Choroid plexus epithelial cell (primary cell): ENCODE measurements at regions not wholly inside any gene's neighbourhood (a gene's known extent, or its start where the extent isn't known, plus 50 kb on each side); places are given as distances from the start of the nearest gene placed in this dataset.
"Not testable (repeated sequence)": the region's sequence is repeated elsewhere in the genome, so short reads cannot be mapped to it uniquely, and the experiment has no call there.

Experiments used
- DNase-seq: peaks from one replicate; pipeline ENCODE4 v3.0.0-alpha.2; 2010; ENCODE audit warnings: low read depth
- H3K4me3 ChIP-seq: 2 replicates; pipeline ENCODE4 v1.5.1; 2011; ENCODE audit warnings: low read depth, mild to moderate bottlenecking, control low read depth, low read length, moderate library complexity
- CTCF ChIP-seq: conservative IDR thresholded peaks from 2 replicates; pipeline ENCODE4 v1.5.1; 2011; ENCODE audit warnings: low read depth, mild to moderate bottlenecking, control low read depth, inconsistent platforms, low read length, moderate library complexity

- DNase-seq = no peak
- no peak overlapping the region for H3K4me3 ChIP-seq
- no peak for TF ChIP-seq CTCF
These were observed 91.3 kb downstream of the MFAP3L start for GRCh38 chr4:169934794-169935429.

DNA sequence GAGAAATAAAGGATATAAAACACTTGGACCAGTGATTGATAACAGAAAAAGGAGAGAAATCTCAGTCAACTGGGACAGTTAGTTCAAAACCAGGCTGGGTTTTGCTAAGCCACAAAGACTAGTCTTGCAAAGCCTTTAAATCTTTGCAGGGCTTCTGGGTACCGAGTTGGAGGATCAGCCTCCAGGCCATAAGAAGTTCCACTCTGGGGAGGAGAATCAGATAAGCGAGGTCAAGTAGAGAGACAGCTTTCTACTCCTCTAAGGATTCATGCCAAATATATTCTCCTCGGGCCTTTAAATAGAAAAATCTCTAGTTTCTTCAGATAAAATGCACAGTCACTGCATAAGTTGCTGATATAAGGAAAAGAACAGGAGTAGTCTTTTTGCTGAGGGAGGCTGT, 92.7 kb downstream of the MFAP3L start:
- DNase-seq = no peak
- no peak for TF ChIP-seq CTCF
- H3K4me3 ChIP-seq = no peak overlapping the region

DNA sequence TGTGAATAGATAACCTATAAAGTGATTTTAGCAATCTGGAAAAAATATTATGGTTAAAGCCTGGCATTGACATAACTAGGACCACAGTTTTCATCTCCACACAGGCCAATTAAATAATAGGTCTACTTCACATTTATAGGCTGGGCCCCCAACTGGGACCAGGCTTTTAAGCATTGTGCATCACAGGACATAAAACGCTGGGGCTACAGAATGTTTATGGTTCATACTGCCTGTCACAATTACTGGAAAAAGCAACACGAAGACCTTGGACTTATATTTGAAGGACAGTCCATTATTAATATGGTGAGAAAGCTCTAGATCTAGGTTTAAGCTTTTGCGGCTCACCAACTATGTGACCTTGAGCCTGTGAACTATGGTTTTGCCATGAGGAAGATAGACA, 94.2 kb downstream of the MFAP3L start:
- DNase-seq = no peak
- no peak for TF ChIP-seq CTCF
- no peak overlapping the region for H3K4me3 ChIP-seq

- H3K4me3 ChIP-seq, DNase-seq: not testable (repeated sequence)
These were observed 95.4 kb downstream of the MFAP3L start for GRCh38 chr4:169930755-169931154.

GRCh38 chr4:169927280-169927679, 98.9 kb downstream of the MFAP3L start:
- no peak for DNase-seq
- H3K4me3 ChIP-seq = no peak overlapping the region
- TF ChIP-seq CTCF = no peak

DNA sequence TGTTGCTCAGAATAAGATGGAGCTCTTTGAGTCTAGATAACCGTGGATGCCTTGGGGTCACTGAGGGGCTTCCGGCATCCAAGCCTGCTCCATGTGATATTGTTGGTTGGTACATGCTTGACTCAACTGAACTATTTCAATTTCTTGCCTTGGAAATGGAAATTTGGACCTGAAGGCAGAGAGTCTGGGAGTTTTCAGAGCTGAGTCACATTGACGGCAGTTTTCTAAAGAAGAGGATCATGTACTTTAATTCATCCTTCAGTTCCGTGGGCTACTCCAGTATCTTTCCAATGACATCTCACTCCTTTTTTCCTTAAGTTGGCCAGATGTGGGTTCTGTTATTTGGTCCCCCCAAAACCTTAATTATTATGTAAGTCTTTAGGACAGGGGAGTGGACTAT, 100.5 kb downstream of the MFAP3L start:
- no peak for TF ChIP-seq CTCF
- no peak overlapping the region for H3K4me3 ChIP-seq
- DNase-seq = no peak

DNA sequence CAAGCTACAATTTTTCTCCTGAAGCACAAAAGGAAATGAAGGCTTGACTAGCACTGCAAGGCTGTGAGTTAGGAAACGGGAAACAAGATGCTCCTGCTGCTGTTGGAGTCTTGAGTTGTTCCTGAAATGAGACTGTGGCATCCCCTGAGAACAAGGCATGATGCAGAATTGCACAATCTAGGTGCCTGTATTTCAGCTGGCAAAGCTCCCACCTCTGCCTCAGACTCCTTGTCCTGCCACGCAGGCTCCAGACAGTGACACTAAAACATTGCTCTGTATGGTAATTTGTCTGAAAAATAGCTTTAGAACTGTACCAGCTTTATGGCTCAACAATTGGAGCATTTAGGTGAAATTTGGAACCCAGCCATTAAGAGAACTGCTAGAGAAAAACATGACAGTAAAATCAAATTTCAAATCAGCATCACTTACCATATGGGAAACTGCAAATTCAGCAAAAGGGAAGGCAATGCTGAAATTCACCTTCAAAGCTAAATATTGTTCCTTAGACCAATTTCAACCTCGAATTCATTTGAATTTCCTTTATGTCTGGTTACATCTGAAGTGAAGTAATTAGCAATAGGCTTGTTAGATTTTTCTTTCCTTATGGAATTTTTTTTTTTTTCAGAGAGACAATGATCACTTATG, 103.4 kb downstream of the MFAP3L start:
- H3K4me3 ChIP-seq = no peak overlapping the region
- DNase-seq = no peak
- no peak for TF ChIP-seq CTCF
